ENCODE measurements at regions not wholly inside any gene's neighbourhood (a gene's known extent, or its start where the extent isn't known, plus 50 kb on each side); places are given as distances from the start of the nearest gene placed in this dataset.

GRCh38 chr3:168197162-168197561 is 101.4 kb upstream of the GOLIM4 start:
- no peak for TF ChIP-seq STAT1 (IDR thresholded peaks at IDR 0.05; ENCODE audit: unreplicated experiment)
- TF ChIP-seq ETS1 (IDR thresholded peaks at IDR 0.05), result no peak
- no peak for TF ChIP-seq CTCF (conservative IDR thresholded peaks at IDR 0.05; ENCODE audit: low read depth in 2 of 2)
- no peak for TF ChIP-seq POLR2AphosphoS5 (IDR thresholded peaks at IDR 0.05; ENCODE audit: low read depth)
- no peak for TF ChIP-seq CREB1 (CRISPR knock-in tag; IDR thresholded peaks at IDR 0.05; ENCODE audit: low read depth)
- TF ChIP-seq ZNF114 (CRISPR knock-in tag; IDR thresholded peaks at IDR 0.05), result no peak
- TF ChIP-seq JUNB (IDR thresholded peaks at IDR 0.05; ENCODE audit: unreplicated experiment), result no peak
- TF ChIP-seq NANOG (IDR thresholded peaks at IDR 0.05; ENCODE audit: borderline replicate concordance), result no peak
- TF ChIP-seq ZNF331 (CRISPR knock-in tag; IDR thresholded peaks at IDR 0.05; ENCODE audit: low read depth), result no peak
- TF ChIP-seq EZH2phosphoT487 (IDR thresholded peaks at IDR 0.05; ENCODE audit: unreplicated experiment), result no peak
- TF ChIP-seq EZH2 (IDR thresholded peaks at IDR 0.05; ENCODE audit: low read depth, unreplicated experiment), result no peak
- no peak for TF ChIP-seq ZNF462 (CRISPR knock-in tag; IDR thresholded peaks at IDR 0.05)
- TF ChIP-seq REST (IDR thresholded peaks at IDR 0.05; ENCODE audit: unreplicated experiment), result no peak
- Histone ChIP-seq H3F3A (replicated peaks; ENCODE audit: low read depth) (no peaks in the 10 kb centered on the region), H3K4me2 (no peak overlapping the region), H2AFZ (no peak overlapping the region), H3K4me1 (ENCODE audit: insufficient read depth) (no peaks in the 10 kb centered on the region), H3K27ac (ENCODE audit: low read depth) (no peak overlapping the region), H3K27me3 (ENCODE audit: insufficient read depth) (no peaks in the 10 kb centered on the region), H3K4me3 (no peak overlapping the region), H3K36me3 (ENCODE audit: insufficient read depth) (no peaks in the 10 kb centered on the region), H3K79me2 (replicated peaks; ENCODE audit: insufficient read depth) (no peaks in the 10 kb centered on the region), H3K9me2 (ENCODE audit: insufficient read depth) (no peaks in the 10 kb centered on the region; the same call in 1 of the 2 replicates), H4K20me1 (replicated peaks; ENCODE audit: insufficient read depth) (no peaks in the 10 kb centered on the region)
- Mint-ChIP-seq H3K9me3 (no peaks in the 10 kb centered on the region; the same call in 2 of the 3 replicates), H3K4me3 (no peak overlapping the region), H3K4me1 (no peaks in the 10 kb centered on the region), H3K27me3 (ENCODE audit: insufficient read depth, low read depth, poor library complexity) (no peaks in the 10 kb centered on the region), H3K27ac (no peak overlapping the region), H3K36me3 (ENCODE audit: low read depth) (no peaks in the 10 kb centered on the region)
- ATAC-seq, result no peak
- DNase-seq (ENCODE audit: low spot score), result no peak

Measured in GM23338 (cell line).